ENCODE measurements at regions not wholly inside any gene's neighbourhood (a gene's known extent, or its start where the extent isn't known, plus 50 kb on each side); places are given as distances from the start of the nearest gene placed in this dataset.

GRCh38 chr4:127506283-127506682 is 126.5 kb upstream of the INTU start:
- no peak overlapping the region for H3K27ac Mint-ChIP-seq
- H3K27me3 Mint-ChIP-seq (ENCODE audit: low read depth) = no peaks in the 10 kb centered on the region
- no peaks in the 10 kb centered on the region for H3K36me3 Mint-ChIP-seq
- no peak overlapping the region for H3K4me3 Mint-ChIP-seq
- DNase-seq (ENCODE audit: low spot score) (no peak), ATAC-seq (no peak)
- POLR2A ChIA-PET = no interaction called here
- H3K4me1 Mint-ChIP-seq = peaks cover 32% of the 10 kb centered on the region
- H3K9me3 Mint-ChIP-seq = peaks cover 12% of the 10 kb centered on the region
- CTCF ChIA-PET = no interaction called here
- no peak for TF ChIP-seq PRDM15 (CRISPR knock-in tag; IDR thresholded peaks at IDR 0.05)
- no peak for TF ChIP-seq ELF4 (CRISPR knock-in tag; IDR thresholded peaks at IDR 0.05; ENCODE audit: low read depth)
- no peak for TF ChIP-seq AFF4 (CRISPR knock-in tag; IDR thresholded peaks at IDR 0.05; ENCODE audit: borderline replicate concordance)
- no peak for TF ChIP-seq CTCF (IDR thresholded peaks at IDR 0.05)
- no peak for TF ChIP-seq IRF1 (CRISPR knock-in tag; IDR thresholded peaks at IDR 0.05)
- no peak for TF ChIP-seq ZNF396 (CRISPR knock-in tag; IDR thresholded peaks at IDR 0.05; ENCODE audit: borderline replicate concordance)
- TF ChIP-seq USF2 (CRISPR knock-in tag; IDR thresholded peaks at IDR 0.05) = no peak
- TF ChIP-seq PREB (CRISPR knock-in tag; IDR thresholded peaks at IDR 0.05; ENCODE audit: borderline replicate concordance) = no peak
- TF ChIP-seq ZNF416 (CRISPR knock-in tag; IDR thresholded peaks at IDR 0.05) = no peak
- no peak for TF ChIP-seq ESRRA (CRISPR knock-in tag; IDR thresholded peaks at IDR 0.05; ENCODE audit: borderline replicate concordance)
- TF ChIP-seq SOX15 (CRISPR knock-in tag; IDR thresholded peaks at IDR 0.05) = no peak
- TF ChIP-seq TEAD4 (CRISPR knock-in tag; IDR thresholded peaks at IDR 0.05) = no peak
- TF ChIP-seq ZNF281 (CRISPR knock-in tag; IDR thresholded peaks at IDR 0.05) = no peak
- TF ChIP-seq ARID4B (CRISPR knock-in tag; IDR thresholded peaks at IDR 0.05; ENCODE audit: borderline replicate concordance) = no peak
